ENCODE measurements at regions not wholly inside any gene's neighbourhood (a gene's known extent, or its start where the extent isn't known, plus 50 kb on each side); places are given as distances from the start of the nearest gene placed in this dataset.

- TF ChIP-seq CTCF (conservative IDR thresholded peaks at IDR 0.05 in 1 of 2, IDR thresholded peaks at IDR 0.05 in 1 of 2; ENCODE audit: low read depth in 1 of 2, low read length in 2 of 2) (no peak), EZH2 (IDR thresholded peaks at IDR 0.05; ENCODE audit: low read length, missing control alignments) (no peak)
These were observed 1410.4 kb upstream of the CDH9 start for GRCh38 chr5:28448791-28449190.

Data from fibroblast of lung (primary cell).